Neural cell (in vitro differentiated cells): ENCODE measurements at regions not wholly inside any gene's neighbourhood (a gene's known extent, or its start where the extent isn't known, plus 50 kb on each side); places are given as distances from the start of the nearest gene placed in this dataset.

ENCODE experiments used
- CTCF ChIP-seq: fragments of 450-650 bp; IDR thresholded peaks from 2 replicates; pipeline ENCODE4 v1.5.1; 2014; ENCODE audit warnings: antibody characterized with exemption, mild to moderate bottlenecking, moderate library complexity; ENCODE audit not compliant: poor library complexity, severe bottlenecking
- EZH2 ChIP-seq: fragments of 200-600, 300-800 bp; shearing (Covaris generic), sonication (generic); IDR thresholded peaks from 2 replicates; pipeline ENCODE4 v1.6.1; 2014; ENCODE audit warnings: antibody characterized with exemption, low read length, borderline replicate concordance, mild to moderate bottlenecking; ENCODE audit not compliant: insufficient read depth, poor library complexity, severe bottlenecking
- RAD21 ChIP-seq: fragments of 450-650 bp; conservative IDR thresholded peaks from 2 replicates; pipeline ENCODE4 v1.6.1; 2014; ENCODE audit warnings: antibody characterized with exemption, mild to moderate bottlenecking, moderate library complexity
- SMC3 ChIP-seq: fragments of 450-650 bp; conservative IDR thresholded peaks from 2 replicates; pipeline ENCODE4 v1.6.1; 2014; ENCODE audit warnings: antibody characterized with exemption, mild to moderate bottlenecking, moderate library complexity; ENCODE audit not compliant: poor library complexity
- TAF1 ChIP-seq: IDR thresholded peaks from 2 replicates; pipeline ENCODE4 v1.6.1; 2012; ENCODE audit warnings: low read depth

- TF ChIP-seq EZH2 (no peak), CTCF (no peak), TAF1 (no peak), SMC3 (no peak), RAD21 (no peak)
These were observed 62.5 kb upstream of the ARHGAP29 start for GRCh38 chr1:94299627-94300553.
